Motor neuron (in vitro differentiated cells): ENCODE measurements at regions not wholly inside any gene's neighbourhood (a gene's known extent, or its start where the extent isn't known, plus 50 kb on each side); places are given as distances from the start of the nearest gene placed in this dataset.

Experiments
- ATAC-seq, 8 experiments: fragments of 200-7000 bp; cut with Tn5 transposase; replicated peaks in 6 of 8; 2 replicates each; pipeline ENCODE4 v1.8.0; 2021; ENCODE audit warnings: mild to moderate bottlenecking in 8 of 8, moderate library complexity in 8 of 8
- H3K27ac ChIP-seq, 2 donors: fragments of 250-450 bp; sonication (Bioruptor Pico); 2 replicates each; pipeline ENCODE4 v1.9.0; 2021; ENCODE audit warnings: antibody characterized with exemption in 2 of 2, mild to moderate bottlenecking in 2 of 2, moderate library complexity in 1 of 2
- H3K4me1 ChIP-seq, 2 donors: fragments of 250-450 bp; sonication (Bioruptor Pico); replicated peaks in 1 of 2; 2 replicates each; pipeline ENCODE4 v1.6.1; 2021; ENCODE audit warnings: antibody characterized with exemption in 2 of 2, mild to moderate bottlenecking in 2 of 2, moderate library complexity in 1 of 2
- H3K4me3 ChIP-seq, 5 donors: fragments of 250-450 bp; sonication (Bioruptor Pico); 2 replicates each; pipeline ENCODE4 v1.9.0; 2021; ENCODE audit warnings: antibody characterized with exemption in 5 of 5, mild to moderate bottlenecking in 5 of 5, moderate library complexity in 4 of 5
- WGBS, 10 experiments: fragments of 450-650 bp; shearing (Covaris generic); methylation state at CpG; one replicate each; pipeline ENCODE4 v1.0.0; 2022; 5-methylcytosine and 5-hydroxymethylcytosine counted together
- in situ Hi-C, 9 experiments: fragments of 400-800 bp; cut with MboI; loops; one replicate each; pipeline ENCODE4 v1.15.0; 2021; ENCODE audit warnings: low sequenced_read_pairs in 9 of 9, low pct_unique_long_range_greater_than_20kb in 2 of 9; ENCODE audit not compliant: unreplicated experiment in 9 of 9

DNA sequence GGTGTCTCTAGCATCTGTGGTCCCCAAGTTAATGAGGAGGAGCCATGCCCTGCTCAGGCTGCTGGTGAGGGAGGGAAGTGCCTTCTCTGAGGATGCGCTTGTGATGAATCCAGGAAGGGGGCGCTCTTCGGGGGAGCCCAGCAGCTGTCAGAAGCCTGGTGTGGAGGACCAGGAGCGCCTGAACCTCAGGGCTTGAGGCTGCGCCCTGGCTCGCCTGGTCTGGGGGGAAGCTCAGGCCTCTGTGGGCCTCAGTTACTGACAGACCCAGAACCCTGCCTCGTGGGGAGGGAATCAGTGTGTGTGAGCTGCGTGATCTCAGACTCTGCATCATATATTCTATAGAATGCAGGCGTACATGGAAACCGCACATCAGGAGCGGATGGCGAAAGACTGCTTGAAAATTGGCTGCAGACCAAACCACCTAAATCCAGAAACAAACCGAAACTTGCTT lies 126.1 kb downstream of the SEC14L1 start:
- in situ Hi-C loops, result loop anchor here in 1 of 9 experiments (25.0 kb wide), 1 partner anchor 105 kb away; no protein-coding TSS in a partner anchor
- WGBS, 10 experiments, result 70 to 100% (median 97%) methylated on average over 1 to 7 of the region's 13 CpGs; no CpG with 5 or more reads in 2 of the 10 experiments
- peak in 5 of 8 experiments; percentile 11 to 20 (median 18) for ATAC-seq
- no peak overlapping the region for H3K4me3 ChIP-seq
- H3K4me1 ChIP-seq, result no peaks in the 10 kb centered on the region
- no peak overlapping the region for H3K27ac ChIP-seq

- Histone ChIP-seq H3K27ac (no peak overlapping the region), H3K4me1 (no peaks in the 10 kb centered on the region), H3K4me3 (no peak overlapping the region)
- WGBS, 10 experiments, result 70 to 100% (median 94%) methylated on average over 1 to 15 of the region's 18 CpGs; no CpG with 5 or more reads in 1 of the 10 experiments
- peak in 2 of 8 experiments; percentile 17 to 35 for ATAC-seq
- in situ Hi-C loops, result loop anchor here in 1 of 9 experiments (25.0 kb wide), 1 partner anchor 108 kb away; no protein-coding TSS in a partner anchor
Observed at GRCh38 chr17:77269696-77270681, 129.2 kb downstream of the SEC14L1 start.

DNA sequence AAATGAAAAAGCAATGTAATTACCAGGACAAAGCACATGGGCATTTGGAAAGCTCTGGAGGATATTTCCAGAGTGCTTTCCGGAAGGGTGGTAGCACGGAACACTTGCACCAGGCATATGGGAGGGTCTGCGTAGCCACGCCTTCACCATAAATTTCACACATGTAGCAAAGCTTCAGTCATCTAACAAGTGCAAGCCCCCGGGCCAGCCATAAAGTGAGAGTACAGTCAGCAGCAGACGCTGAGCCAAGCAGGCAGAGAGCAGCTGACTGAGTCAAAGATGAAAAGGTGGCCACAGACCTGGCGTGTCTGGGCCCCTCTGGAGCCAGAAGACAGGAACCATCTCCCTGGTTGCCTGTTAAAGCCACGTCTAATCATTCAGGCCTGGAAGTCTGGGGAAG lies 130.6 kb downstream of the SEC14L1 start:
- WGBS, 10 experiments, result 29 to 84% (median 62%) methylated on average over 1 to 6 of the region's 8 CpGs; no CpG with 5 or more reads in 2 of the 10 experiments
- H3K4me3 ChIP-seq, result no peak overlapping the region
- in situ Hi-C loops, result loop anchor here in 1 of 9 experiments (25.0 kb wide), 1 partner anchor 109 kb away; no protein-coding TSS in a partner anchor
- H3K27ac ChIP-seq, result no peak overlapping the region
- no peaks in the 10 kb centered on the region for H3K4me1 ChIP-seq
- ATAC-seq, result peak in 5 of 8 experiments; percentile 15 to 99 (median 78)

GRCh38 chr17:77273397-77274085 lies 132.8 kb downstream of the SEC14L1 start:
- no peak overlapping the region for H3K4me3 ChIP-seq
- in situ Hi-C loops, result loop anchor here in 1 of 9 experiments (25.0 kb wide), 1 partner anchor 111 kb away; no protein-coding TSS in a partner anchor
- 33 to 100% (median 72%) methylated on average over 1 to 4 of the region's 7 CpGs; no CpG with 5 or more reads in 2 of the 10 experiments for WGBS, 10 experiments
- peak in 5 of 8 experiments; percentile 20 to 66 (median 31) for ATAC-seq
- no peak overlapping the region for H3K27ac ChIP-seq
- no peaks in the 10 kb centered on the region for H3K4me1 ChIP-seq

GRCh38 chr17:77274096-77274845 lies 133.5 kb downstream of the SEC14L1 start:
- in situ Hi-C loops, result loop anchor here in 1 of 9 experiments (25.0 kb wide), 1 partner anchor 112 kb away; no protein-coding TSS in a partner anchor
- ATAC-seq, result peak in 2 of 8 experiments; percentile 8 to 12
- no peak overlapping the region for H3K27ac ChIP-seq
- no peaks in the 10 kb centered on the region for H3K4me1 ChIP-seq
- no peak overlapping the region for H3K4me3 ChIP-seq
- WGBS, 10 experiments, result 60 to 100% (median 96%) methylated on average over 1 to 9 of the region's 17 CpGs; no CpG with 5 or more reads in 1 of the 10 experiments

GRCh38 chr17:77279448-77280303 lies 138.9 kb downstream of the SEC14L1 start:
- in situ Hi-C loops, result no loop called here
- Histone ChIP-seq H3K4me3 (no peak overlapping the region), H3K4me1 (peaks cover 0 to 4% of the 10 kb centered on the region in 2 donors), H3K27ac (no peak overlapping the region)
- WGBS, 10 experiments, result 14 to 100% (median 68%) methylated on average over 1 to 10 of the region's 20 CpGs; no CpG with 5 or more reads in 1 of the 10 experiments
- peak in 2 of 8 experiments; percentile 48 to 61 for ATAC-seq

GRCh38 chr17:77280304-77281121 lies 139.7 kb downstream of the SEC14L1 start:
- WGBS, 10 experiments, result 0 to 70% (median 27%) methylated on average over 3 to 41 of the region's 63 CpGs; no CpG with 5 or more reads in 3 of the 10 experiments
- ATAC-seq, result peak in 7 of 8 experiments; percentile 4 to 43 (median 21)
- Histone ChIP-seq H3K27ac (no peak overlapping the region), H3K4me1 (peaks cover 0 to 4% of the 10 kb centered on the region in 2 donors), H3K4me3 (peak overlapping the region; percentile 32 to 54 (median 53))
- in situ Hi-C loops, result no loop called here

DNA sequence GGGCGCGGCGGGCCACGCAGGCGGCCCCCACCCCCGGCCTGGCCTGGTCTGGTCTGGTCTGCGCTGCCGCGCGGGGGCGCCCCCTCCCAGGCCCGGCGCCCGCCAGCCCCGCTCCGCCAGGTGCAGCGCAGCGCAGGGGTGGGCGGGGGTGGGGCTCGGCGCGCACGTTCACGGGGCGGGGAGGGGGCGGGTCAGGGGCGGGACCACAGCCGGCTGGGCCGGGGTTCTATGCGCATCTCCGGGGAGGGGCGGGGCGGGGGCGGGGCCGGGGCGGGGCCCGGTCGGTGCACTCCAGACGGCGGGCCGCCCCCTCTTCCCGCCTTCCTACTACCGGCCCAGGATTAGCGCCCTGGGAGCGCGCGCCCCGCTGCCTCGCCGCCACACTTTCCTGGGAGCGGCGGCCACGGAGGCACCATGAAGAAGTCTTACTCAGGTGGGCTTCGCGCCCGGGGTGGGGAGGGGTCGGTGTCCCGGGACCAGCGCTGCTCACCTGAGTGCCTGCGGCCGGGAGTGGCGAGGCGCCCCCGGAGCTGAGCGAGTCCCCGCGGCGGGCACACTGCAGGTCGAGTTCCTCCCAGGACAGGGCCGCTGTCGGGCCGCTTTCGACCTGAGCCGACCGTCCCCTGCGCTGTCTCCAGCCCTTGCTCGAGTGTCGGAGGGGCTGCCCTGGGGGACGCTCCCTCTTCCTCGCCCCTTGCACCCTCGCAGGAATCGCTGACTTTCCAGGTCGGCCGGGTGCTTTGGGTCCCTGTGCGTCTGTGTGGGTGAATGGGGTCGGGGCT lies 140.5 kb downstream of the SEC14L1 start:
- Histone ChIP-seq H3K4me1 (peaks cover 0 to 4% of the 10 kb centered on the region in 2 donors), H3K27ac (no peak overlapping the region), H3K4me3 (peak overlapping the region; percentile 32 to 54 (median 53))
- in situ Hi-C loops, result no loop called here
- 0 to 13% methylated on average over 3 to 4 of the region's 86 CpGs; no CpG with 5 or more reads in 8 of the 10 experiments for WGBS, 10 experiments
- ATAC-seq, result peak; percentile 41 to 94 (median 90)

DNA sequence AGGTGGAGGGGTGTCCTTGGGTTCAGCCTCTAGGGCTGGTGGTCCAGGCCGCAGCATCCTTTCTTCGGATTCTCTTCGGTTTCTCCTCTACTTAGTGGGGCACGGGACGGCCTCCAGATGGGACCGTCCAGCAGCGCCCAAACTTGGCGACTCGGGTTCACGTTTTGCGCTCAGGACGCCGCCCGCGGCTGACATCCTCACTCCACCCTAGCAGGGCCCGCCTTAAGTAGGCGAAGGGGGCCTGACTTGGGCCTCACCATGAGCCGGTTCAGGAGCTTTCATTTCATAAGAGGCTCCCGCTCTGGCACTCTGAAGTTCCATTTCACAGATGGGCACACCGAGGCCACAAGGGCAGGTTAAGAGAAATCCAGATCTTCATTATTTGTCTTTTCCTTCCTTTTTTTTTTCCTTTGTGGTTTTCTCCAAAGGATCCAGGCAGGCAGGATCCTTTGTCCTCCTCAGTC lies 141.2 kb downstream of the SEC14L1 start:
- 22 to 100% (median 73%) methylated on average over 1 to 11 of the region's 20 CpGs; no CpG with 5 or more reads in 3 of the 10 experiments for WGBS, 10 experiments
- ATAC-seq, result no peak
- Histone ChIP-seq H3K4me3 (peak overlapping the region in 4 of 5 donors; percentile 32 to 54 (median 53)), H3K27ac (no peak overlapping the region), H3K4me1 (peaks cover 0 to 4% of the 10 kb centered on the region in 2 donors)
- in situ Hi-C loops, result no loop called here
